H4 (cell line): ENCODE measurements at regions not wholly inside any gene's neighbourhood (a gene's known extent, or its start where the extent isn't known, plus 50 kb on each side); places are given as distances from the start of the nearest gene placed in this dataset.

Experiments used
- DNase-seq: peaks from one replicate; pipeline ENCODE4 v3.0.0-alpha.2; 2015; ENCODE audit warnings: low spot score

DNA sequence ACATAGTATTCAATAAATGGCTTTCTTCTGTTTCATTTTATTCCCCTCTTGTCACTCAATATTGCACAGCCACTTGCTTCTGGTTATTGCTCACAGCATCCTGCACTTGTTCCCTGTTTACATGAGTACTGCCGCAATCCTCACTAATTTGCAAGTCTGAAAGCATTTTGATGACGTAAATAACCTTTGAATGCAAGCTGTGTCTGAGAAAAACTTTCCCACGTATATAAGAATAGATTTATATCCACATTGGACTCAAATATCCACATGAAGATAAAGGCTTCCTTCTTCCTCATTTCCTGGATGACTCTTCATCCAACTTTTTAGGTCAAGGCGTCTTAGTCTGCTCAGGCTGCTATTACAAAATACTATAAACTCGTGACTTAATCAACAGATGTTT, 88.2 kb upstream of the DAP start:
- no peak for DNase-seq

- no peak for DNase-seq
Observed at GRCh38 chr5:10844016-10844415, 83.0 kb upstream of the DAP start.

DNA sequence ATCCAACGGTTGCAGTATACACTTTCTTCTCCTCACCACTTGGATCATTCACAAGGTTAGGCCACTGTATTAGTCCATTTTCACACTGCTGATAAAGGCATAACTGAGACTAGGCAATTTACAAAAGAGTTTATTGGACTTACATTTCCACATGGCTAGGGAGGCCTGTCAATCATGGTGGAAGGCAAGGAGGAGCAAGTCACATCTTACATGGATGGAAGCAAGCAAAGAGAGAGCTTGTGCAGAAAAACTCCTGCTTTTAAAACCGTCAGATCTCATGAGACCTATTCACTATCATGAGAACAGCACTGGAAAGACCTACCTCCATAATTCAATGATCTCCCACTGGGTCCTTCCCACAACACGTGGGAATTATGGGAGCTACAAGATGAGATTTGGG, 81.8 kb upstream of the DAP start:
- DNase-seq = no peak

DNA sequence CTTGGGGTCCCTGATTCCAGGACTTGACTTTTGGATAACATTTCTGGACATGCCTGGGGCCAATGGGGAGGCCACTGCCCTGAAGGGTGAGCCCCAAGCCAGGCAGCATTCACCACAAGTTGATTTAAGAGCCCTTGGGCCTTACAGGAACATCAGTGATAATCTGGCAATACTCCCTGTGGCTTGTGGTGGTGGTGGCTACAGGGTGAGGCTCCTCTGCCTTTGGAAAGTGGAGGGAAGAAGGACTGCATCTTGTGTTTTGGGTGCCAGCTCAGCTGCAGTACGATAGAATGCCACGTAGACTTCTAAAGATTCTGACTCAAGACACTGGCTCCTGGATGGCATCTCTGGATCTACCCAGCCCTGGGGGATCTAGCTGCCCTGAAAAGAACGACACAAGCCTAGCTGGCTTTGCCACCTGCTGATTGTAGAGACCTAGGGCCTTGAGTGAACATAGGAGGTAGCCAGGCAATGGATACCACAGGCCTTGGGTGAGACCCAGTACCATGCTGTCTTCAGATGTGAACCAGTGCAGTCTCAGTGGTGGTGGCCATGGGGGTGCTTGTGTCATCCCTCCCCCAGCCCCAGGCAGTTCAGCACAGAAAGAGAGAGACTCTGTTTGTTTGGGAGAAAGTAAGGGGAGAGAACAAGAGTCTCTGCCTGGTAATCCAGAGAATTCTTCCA, 79.0 kb upstream of the DAP start:
- DNase-seq = no peak

- DNase-seq = no peak
Observed at GRCh38 chr5:10839118-10839517, 78.1 kb upstream of the DAP start.

DNA sequence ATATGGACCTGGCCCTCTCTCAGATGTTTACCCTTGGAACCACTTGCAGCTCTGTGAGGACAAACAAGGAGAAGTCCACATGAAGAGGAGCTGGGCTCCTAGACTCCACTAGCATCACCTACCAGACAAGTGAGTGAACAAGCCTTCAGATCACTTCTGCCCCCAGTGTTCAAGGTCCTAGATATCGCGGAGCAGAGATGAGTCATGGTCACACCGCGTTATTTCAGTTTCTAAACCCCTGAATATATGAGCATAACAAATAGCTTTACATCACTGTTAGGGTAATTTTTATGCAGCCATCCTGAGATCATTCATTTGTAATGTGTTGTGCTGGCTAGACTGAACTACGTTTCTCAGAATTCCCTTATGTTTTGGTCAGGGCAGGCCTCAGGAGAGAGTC, 77.0 kb upstream of the DAP start:
- no peak for DNase-seq

- no peak for DNase-seq
Observed at GRCh38 chr5:10836986-10837385, 76.0 kb upstream of the DAP start.

DNA sequence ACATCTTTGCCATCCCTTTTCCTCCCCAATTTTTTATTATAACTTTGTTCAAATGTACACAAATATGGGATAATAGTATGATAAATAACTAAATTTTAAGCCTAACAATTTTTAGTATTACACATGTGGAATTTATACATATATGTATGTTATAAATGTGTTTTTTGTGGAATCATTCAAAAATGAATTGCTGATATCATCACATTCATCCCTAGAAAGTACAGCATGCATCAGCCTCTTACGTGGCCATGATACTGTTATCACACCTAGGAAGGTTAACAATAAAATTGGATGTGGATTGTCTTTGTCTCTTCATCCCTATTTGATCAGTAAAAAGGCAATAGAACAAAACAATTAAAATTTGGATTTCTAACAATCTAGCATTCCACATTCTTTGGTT, 73.7 kb upstream of the DAP start:
- DNase-seq = no peak

DNA sequence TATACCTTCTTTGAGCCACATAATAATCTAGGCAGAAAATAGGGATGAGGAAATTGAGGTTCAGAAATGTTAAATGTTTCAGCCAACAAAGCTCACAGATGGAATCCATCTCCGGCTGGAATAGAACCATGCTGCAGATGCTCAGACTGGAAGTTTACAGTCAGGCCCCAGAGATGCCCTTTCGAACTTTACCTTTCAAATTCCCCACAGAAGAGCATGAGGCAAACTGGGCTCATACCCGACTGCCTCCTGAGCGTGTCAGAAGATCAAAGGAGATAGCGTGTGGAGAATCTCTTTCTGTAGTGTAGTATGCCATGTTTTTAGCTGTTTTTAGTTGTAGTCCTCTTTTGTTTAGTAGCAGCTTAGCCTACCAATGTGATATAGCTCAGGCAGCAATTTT, 72.0 kb upstream of the DAP start:
- DNase-seq = no peak

GRCh38 chr5:10832421-10832820, 71.4 kb upstream of the DAP start:
- no peak for DNase-seq

DNA sequence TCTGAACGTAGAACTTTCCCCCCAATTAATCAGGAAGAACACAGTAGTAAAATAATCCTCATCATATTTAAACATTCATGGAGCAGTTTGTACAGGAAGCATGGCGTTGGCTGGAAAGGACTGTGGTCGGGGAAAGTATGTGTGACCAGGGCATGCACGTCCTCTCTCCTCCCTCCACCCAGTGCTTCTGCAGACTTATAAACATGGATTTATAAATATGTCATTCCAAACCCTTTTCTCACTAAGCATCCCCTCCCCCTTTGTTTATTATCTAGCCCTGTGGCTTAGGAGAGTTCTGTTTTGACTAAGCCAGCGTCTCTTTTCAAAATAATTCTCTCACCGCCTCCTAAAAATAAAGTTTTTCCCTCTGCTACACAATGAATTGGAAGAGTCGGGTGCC, 70.4 kb upstream of the DAP start:
- DNase-seq = peak; percentile 88

DNA sequence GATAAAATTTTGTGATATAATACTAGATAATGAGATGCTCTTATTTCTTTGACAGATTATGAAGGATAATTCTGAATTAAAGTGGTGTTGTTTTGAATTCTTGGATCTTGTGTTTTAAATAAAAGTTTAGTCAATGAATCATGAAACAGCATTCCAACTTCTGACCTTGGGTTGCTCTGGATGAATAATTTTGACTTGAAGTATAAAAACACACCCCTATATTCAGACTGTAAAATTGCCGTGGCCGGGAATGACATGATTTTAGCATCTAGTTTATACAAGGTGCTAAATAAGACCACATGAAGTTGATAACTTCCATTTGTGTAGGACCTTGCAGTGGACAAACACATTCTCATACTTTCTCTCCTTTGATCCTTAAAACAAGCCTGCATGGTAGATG, 67.2 kb upstream of the DAP start:
- DNase-seq = no peak

DNA sequence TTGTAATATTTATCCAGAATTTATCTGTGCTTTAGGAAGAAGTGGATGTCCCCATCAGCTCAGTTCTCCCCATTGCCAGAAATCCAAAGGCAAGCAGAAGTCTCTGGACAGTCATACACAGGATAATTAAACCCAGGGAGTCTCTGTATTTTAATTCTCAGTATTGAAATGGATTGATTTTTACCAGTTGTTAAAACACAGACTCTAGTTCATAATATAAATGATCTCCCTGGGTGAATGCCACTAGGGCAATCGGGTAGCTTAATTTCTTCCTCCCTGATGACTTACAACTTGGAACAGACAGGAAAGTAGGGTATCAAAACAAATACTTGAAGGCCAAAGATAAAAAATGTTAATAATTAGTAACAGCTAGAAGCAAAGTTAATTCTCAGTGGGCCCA, 66.5 kb upstream of the DAP start:
- DNase-seq = no peak

- DNase-seq = no peak
Observed at GRCh38 chr5:10826971-10827370, 65.9 kb upstream of the DAP start.

GRCh38 chr5:10825897-10826644, 65.0 kb upstream of the DAP start:
- no peak for DNase-seq

DNA sequence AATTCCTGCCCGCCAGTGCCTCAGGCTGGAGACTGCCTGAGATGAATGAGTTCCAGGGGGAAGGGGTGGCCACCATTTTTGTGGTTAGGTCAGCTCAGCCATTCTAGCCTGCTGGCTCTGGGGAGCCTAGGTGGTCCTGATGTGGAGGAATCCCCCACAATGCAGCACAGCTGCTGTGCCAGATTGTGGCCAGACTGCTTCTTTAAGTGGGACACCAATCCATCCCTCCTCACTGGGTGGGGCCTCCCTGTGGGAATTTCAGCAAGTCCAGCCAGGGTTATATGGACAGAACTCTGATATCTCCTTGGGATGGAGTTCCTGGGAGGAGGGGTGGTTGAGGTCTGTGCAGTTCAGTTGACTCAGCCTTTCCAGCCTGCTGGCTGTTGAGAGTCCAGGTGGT, 51.2 kb upstream of the DAP start:
- no peak for DNase-seq
